Hippocampal formation (tissue), 2 donors: ENCODE measurements at regions not wholly inside any gene's neighbourhood (a gene's known extent, or its start where the extent isn't known, plus 50 kb on each side); places are given as distances from the start of the nearest gene placed in this dataset.
"Not testable (repeated sequence)": the region's sequence is repeated elsewhere in the genome, so short reads cannot be mapped to it uniquely, and the experiment has no call there.

Source experiments
- DNase-seq, 2 donors: peaks; one replicate each; lab custom pipeline; 2025; lab: John Stamatoyannopoulos, UW

- no peak for DNase-seq
Observed at GRCh38 chr3:39558775-39559306, 91.4 kb downstream of the MOBP start.

DNA sequence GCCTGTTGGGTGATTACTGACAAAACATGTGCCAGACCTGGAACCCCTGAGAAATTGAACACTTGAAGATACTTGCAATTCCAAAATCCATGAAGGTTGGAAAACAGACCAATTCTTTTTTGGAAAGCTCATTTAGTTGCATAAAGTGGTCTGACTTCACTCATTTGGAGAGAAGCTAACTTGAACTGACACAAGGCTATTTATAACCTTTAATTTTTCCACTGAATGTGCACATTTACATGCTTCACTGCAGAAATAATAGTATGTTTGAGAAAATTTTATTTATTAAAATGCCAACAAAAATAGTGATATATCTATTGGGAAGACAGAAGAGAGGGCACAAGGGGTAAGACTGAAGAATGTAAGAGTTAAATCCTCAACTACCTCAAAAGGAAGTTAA, 92.1 kb downstream of the MOBP start:
- no peak for DNase-seq

- DNase-seq, result no peak
Observed at GRCh38 chr3:39568508-39568907, 101.0 kb downstream of the MOBP start.

- DNase-seq, result no peak
Observed at GRCh38 chr3:39569095-39569494, 101.6 kb downstream of the MOBP start.

DNA sequence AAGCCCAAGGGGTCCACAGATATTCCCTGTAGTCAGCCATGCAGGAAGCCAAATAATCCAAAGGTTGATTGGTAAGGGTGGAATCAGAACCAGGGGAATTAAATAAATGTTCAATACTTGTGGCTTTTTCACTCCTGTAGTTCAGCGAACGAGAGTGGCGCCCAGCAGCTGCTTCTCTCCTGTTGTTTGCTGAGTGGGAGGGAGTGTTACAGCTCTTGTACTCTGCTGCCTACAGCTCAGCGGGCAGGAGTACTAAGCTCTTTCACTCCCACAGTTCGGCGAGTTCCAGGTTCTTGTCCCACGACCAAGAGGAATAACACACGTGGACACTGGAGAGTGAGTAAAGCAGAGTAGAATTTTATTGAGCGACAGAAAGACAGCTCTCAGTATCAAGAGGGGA, 105.9 kb downstream of the MOBP start:
- DNase-seq, result no peak

- DNase-seq, result no peak
Observed at GRCh38 chr3:39577541-39577940, 110.1 kb downstream of the MOBP start.

GRCh38 chr3:39586215-39586614, 118.7 kb downstream of the MOBP start:
- DNase-seq, result not testable (repeated sequence)

GRCh38 chr3:39587113-39587512, 119.6 kb downstream of the MOBP start:
- DNase-seq, result no peak

GRCh38 chr3:39590806-39591205, 123.3 kb downstream of the MOBP start:
- DNase-seq, result no peak

DNA sequence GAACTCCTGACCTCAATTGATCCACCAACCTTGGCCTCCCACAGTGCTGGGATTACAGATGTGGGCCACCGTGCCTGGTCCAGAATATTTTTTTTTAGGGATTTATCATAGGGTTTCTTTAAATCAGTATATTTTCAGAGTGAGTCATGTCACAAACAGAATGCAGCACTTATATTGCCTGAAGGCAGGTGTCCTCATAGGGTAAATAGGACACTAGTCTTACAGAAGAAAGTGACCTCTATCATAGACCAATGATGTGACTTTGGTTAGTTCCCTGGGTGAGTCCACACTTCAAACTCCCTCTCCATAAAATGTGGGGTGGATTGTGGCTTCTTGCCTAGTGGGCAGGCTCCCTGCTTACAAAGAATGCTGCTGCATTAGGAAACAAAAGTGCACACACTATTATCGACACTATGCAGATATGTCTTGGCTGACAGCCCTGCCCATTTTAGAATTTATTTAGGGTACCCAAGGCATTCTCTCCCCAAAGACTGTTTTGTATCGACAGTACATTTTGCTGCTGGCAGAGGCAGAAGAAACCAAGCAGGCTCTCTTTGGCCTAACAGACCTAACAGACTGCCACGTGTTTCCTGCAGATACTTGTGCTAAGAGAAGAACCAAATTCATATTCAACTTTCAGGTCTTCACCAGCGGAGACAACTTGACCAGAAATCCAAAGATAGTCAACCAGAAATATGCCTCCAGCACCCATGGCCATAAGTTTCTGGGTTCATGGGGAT, 125.0 kb downstream of the MOBP start:
- no peak for DNase-seq

- DNase-seq, result no peak
Observed at GRCh38 chr3:39593341-39593740, 125.9 kb downstream of the MOBP start.

- DNase-seq, result no peak
Observed at GRCh38 chr3:39601241-39601640, 133.8 kb downstream of the MOBP start.

DNA sequence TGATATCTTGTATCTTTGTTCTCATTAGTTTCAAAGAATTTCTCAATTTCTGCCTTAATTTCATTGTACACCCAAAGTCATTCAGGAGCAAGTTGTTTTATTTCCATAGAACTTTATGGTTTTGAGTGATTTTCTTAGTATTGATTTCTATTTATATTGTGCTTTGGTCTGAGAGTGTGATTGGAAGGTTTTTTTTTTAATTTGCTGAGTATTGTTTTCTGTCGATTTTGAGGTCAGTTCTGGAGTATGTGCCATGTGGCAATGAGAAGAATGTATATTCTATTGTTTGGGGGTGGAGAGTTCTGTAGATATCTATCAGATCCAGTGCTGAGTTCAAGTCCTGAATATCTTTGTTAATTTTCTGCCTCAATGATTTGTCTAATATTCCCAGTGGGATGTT, 138.4 kb downstream of the MOBP start:
- no peak for DNase-seq

- no peak for DNase-seq
Observed at GRCh38 chr3:39626198-39626597, 158.7 kb downstream of the MOBP start.

- no peak for DNase-seq
Observed at GRCh38 chr3:39631136-39631535, 163.7 kb downstream of the MOBP start.

- no peak for DNase-seq
Observed at GRCh38 chr3:39637807-39638206, 170.3 kb downstream of the MOBP start.

- no peak for DNase-seq
Observed at GRCh38 chr3:39638301-39638700, 170.8 kb downstream of the MOBP start.

DNA sequence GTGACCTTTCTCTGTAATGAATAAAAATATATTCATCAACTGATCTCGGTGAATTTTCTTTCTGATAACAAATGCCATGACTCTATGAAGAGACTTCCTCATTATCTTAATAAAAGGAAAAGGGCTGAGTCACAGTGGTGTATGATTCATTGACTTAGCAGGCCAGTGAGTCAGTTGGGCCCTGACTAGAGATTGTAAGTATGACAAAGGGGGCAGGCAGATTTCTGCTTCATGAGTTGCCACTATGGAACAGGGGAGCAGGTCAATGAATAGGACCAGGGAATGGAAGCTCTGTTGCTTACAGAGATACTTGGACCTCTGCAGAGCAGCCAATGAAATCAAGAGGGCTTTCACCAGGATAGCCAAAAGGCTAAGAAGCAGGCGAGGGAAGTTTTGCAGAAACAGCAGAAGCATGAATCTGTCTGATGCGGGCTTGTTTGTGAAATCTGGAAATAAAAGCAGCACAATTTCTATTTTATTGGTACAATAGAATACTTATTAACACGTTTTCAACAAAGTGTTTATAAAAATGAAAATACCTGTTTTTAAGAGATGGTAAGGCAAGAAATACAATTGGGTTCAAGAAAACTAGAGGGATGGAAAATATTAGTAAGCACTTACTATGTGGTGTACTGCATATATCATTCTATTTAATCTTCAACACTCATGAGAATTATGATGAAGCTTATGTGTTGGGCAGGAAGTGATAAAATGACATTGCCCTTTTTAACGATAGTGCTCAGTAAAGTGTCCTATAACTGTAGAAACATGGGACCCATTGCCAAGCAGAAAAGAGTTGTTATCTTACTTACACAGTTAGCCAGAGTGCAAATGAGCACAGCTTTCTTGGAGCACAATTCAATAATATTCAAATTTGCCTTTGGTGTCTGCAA, 169.8 kb upstream of the MYRIP start:
- no peak for DNase-seq

DNA sequence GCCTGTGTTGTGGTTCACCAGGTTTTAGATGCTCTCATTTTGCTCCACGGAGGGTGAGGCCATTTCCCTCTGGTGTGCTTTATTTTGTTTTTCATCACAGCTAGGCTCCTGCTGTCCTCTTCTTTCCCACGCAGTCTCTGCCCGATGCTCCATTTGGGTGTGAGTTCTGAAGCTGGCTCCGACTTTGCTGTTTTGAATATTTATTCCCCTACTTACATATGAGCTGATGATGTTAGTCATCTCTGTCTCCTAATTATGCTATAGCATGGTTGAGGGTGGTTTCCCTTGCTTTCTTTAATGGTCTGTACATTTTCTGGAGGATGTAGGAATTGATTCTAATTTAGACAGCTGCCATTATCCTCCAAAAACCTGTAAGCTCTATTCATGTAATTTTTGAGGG, 168.1 kb upstream of the MYRIP start:
- peak in 1 of 2 donors; percentile 13 for DNase-seq

DNA sequence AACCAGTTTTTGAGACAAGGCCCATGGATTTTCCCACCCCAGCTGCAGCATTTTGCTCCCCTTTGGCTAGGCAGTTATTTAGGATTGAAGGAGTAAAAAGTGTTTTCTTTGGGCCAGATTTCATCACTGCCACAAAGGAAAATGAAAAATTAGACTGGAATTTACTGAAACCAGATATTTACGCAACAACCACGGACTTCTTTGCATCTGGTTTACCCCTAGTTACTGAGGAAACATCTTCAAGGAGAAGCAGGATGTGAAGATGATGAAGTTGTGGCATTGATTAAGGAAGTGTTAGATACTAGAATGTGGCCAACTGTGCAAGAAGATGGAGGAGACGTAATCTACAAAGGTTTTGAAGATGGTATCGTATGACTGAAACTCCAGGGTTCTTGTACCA, 165.2 kb upstream of the MYRIP start:
- DNase-seq, result no peak

GRCh38 chr3:39651256-39651655, 158.2 kb upstream of the MYRIP start:
- not testable (repeated sequence) for DNase-seq

DNA sequence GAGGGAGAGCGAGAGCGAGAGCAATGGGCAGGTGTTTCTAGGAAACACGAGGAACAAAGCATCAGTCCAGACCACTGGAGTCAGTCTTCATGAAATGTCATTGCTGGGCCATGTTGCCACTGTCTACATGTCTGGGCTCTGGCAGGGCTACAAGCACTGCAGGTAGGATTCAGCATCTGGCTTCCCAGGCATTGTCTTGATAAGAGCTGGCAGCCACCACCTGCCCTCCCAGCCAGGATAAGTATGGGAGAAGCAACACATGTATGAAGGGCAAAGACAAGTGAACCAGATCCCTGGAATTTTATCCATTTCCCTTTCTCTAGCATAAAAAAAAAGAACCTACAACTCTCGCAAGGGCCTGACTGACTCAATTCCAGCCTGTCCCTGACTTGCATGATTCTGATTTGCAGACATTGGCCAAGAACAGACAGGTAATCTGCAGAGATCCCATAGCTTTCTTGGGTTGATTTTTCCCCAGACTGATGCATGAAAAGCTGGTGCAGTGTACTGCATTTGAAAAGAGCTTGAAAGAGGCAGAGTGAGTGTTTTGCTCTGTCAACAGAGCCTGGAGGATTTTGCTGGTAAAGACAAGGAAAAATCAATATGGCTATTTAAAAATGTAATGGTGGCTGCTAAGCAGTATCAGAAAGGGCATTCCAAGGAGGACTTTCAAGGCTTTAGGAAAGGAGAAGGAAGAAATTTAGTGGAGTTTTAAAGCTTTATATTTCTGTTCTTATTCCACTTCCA, 157.2 kb upstream of the MYRIP start:
- DNase-seq, result no peak
